ENCODE measurements at regions not wholly inside any gene's neighbourhood (a gene's known extent, or its start where the extent isn't known, plus 50 kb on each side); places are given as distances from the start of the nearest gene placed in this dataset.
A peak's percentile ranks its signal among the peaks of the same experiment; 100 is the strongest.

DNA sequence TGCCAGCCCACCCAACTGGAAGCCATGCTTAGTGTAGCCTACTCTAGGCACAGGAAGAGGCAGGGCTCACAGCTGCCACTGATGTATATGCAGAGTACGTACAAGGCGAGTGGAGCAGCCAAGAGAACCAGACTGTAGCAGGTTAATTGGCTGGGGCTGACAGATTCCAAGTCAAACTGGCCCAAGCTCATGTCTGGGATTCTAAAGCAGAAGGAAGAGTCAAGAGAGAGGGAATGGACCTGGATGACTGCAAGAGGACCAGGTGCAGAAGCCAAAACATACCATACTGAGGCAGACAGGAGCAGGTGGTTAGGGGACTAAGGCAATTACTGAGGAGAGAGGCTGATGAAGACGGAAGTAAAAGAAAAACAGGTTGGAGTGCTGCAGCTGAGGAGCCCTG, 51.3 kb upstream of the LRRN2 start:
- no peak for DNase-seq (ENCODE audit: low spot score)

DNA sequence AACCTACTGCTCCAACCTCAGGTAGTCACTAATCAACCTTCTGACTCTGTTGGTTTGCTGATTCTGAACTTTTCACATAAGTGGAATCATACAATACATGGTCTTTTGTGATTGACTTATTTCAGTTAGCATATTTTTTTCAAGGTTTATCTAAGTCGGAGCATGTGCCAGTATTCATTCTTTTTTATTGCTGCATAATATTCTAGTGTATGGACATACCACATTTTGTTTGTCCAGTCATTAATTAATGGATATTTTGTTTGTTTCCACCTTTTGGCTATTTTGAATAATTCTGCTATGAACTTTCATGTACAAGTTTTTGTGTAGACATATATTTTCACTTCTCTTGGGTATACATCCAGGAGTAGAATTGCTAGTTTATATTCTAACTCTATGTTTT, 53.0 kb upstream of the LRRN2 start:
- DNase-seq (ENCODE audit: low spot score): no peak

DNA sequence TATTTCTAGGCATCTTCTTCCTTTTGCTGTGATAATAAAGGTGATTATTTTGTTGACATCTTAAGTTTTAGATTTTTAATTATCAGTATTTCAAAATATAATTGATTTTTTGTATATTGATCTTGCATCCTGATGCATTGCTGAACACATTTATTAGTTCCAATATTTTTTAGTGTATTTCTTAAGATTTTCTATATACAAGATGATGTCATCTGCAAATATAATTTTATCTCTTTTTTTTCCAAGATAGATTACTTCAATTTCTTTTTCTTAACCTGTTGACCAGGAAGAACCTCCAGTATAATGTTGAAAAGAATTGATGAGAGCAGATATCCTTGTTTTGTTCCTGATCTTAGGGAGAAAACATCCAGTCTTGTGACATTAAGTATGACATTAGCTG, 54.8 kb upstream of the LRRN2 start:
- DNase-seq (ENCODE audit: low spot score): no peak

DNA sequence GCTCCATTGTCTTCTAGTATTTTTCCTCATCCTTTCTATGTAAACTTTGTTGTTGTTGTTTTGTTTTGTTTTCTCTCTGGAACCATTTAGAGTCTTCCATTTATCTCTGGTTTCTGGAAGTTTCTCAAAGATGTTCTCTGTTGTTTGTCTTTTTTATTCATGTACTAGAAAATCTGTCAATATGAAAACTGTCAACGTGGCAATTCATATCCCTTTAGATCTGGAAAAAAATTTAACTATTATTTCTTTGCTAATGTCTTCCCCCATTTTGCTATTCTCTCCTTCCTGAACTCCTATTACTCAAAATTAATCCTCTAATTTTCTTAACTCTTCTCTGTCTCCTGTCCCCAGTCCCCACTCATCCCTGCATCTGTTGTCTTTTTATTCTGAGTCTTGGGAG, 55.9 kb upstream of the LRRN2 start:
- DNase-seq (ENCODE audit: low spot score): no peak

DNA sequence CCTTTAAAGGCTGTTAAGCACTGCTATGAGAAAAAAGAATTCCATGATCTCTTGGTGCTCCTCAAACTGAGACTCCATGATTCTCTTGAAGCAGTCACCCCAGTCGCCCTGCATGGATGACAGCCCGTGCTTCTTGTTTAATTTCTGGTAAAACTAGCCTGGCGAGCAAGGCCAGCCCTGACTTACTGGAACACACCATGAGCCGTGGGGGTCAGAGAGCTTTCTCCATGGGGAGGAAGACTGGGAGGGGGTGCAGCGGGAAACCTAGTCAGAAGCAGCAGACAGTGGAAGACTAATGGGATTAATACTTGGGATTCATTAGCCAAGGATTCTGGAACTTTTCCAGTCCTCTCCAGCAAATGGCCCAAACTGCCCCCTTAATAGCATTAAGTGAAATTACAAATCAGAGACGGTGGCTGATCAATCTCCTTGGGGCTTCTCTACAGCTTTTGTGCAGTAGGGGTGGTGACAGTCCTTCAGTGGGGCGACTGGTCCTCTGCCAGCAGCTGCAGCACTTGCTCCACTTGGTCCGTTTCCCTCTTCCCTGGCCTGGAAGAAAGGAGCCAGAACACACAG, 57.2 kb upstream of the LRRN2 start:
- no peak for DNase-seq (ENCODE audit: low spot score)

DNA sequence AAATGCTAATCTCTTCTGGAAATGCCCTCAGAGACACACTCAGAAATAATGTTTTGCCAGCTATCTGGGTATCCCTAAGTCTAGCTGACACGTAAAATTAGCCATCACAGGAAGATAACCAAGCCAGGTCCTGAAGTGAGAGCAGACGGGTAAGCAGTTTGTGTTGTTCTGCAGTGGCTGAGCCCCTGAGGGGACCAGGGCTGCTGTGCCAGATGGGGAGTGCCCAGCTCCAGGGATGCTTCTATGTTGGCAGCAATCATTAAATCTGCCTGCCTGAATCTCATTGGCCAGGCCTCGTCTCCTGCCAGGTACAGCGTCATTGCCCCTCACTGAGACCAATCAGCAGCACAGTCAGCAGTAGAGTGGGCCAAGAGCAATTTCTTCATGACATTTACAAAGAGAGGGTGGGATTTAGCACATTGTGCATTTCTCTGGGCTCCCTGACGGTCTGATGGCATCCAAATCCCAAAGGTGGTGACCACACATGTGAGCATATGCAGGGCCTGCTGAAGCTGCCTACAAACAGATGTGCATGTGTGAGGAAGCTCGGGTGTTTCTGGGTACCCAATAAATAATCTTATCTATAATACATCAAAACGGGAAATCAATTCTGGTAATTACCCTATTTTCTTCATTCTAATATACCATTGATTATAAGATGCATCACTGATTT, 58.7 kb upstream of the LRRN2 start:
- DNase-seq (ENCODE audit: low spot score): no peak

DNA sequence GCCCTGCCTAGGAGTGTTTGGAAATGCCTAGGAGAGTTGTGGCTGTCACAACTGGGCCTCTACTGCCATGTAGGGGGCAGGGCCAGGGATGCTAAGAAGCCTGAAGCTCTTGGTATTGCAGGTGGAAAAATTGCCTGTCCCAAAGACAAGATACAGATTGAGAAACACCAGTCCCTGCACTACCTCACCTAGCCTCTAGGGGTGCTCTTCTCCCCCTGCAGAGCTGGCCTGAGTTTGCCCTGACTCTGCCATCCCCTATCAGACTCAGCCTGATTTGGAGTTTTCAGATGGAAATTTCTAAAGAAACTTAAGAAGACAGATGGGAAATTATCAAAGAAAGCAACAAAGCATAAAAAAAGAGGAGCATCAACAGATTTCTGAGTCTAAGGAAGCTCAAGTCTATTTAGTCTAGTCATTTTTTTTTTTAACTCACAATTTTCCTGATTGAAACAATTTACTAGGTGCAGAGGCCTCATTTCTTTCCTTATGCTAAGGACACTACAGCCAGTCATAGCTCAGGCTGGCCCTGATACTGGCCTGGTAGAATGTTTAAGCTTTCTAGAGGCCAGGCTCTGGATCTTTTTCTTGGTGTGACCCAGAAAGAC, 61.4 kb upstream of the LRRN2 start:
- DNase-seq (ENCODE audit: low spot score): peak; percentile 79

DNA sequence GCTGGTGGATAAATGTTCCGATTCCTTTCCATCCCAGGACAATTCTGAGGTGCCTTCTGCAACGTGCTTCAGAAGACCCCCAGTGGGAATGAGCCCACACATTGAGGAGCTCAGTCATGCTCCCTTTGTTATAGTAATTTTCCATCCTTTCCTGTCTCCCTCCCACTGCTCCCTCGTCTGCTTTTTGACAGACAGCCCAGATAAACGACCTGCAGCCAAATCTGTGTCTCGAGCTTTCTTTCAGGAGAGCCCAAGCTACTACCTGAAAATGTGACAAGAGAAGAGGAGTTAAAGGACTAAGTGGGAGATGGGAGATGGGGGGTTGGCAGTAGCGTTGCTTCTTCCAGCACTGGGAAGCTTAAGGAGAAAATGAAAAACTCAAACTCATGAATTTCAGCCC, 65.9 kb upstream of the LRRN2 start:
- DNase-seq (ENCODE audit: low spot score): no peak

DNA sequence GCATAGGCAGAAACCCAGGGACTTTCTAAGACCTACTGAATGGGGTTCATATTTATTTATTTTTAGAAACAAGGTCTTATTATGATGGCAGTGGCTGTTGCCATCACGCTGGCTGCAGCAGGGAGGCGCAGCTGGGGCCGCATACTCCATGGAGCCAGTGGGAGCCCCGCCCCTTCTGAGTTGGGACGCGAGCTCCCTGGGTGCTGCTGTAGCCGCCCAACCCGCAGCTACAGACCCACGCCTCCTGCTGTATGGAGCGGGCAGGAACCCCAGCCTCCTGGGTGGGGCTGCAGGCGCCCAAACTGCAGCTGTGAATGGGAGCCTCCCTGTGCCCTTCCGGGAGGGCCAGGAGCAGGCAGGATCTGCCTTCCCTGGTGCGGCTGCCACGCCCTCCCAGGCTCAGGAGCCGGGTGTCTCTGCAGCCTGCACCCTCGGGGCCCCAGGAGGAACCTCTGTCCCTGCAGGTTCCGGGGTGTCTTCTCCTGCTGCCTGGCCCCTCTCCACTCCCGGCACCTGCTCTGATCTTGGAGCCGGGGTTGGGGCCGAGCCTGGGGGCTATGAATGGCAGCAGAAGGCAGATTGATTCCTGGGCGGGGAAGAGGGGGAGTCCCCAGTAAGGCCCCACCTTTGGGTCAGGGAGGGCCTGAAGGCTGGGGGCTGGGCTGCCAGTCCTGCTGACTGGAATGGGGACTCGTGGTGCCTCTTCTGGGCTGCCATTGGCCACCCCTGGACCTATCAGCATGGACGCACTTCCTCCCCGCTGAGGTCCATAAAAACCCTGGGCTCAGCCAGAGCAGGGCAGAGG, 66.5 kb upstream of the LRRN2 start:
- DNase-seq (ENCODE audit: low spot score): no peak

DNA sequence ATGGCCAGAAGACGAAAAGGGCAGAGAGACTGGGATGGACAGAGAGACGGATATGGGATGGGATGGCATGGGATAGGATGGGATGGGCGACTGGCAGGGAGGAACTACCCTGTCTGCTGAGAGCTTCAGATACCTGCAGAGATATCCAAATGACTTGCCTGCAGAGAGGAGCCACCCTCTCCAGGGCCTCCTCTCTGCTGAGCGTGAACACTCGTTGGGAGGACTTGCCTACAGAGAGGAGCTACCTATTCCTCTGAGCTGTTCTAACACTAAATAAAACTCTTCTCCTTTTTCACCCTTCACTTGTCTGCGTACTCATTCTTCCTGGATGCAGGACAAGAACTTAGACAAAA, 67.1 kb upstream of the LRRN2 start:
- DNase-seq (ENCODE audit: low spot score): no peak

DNA sequence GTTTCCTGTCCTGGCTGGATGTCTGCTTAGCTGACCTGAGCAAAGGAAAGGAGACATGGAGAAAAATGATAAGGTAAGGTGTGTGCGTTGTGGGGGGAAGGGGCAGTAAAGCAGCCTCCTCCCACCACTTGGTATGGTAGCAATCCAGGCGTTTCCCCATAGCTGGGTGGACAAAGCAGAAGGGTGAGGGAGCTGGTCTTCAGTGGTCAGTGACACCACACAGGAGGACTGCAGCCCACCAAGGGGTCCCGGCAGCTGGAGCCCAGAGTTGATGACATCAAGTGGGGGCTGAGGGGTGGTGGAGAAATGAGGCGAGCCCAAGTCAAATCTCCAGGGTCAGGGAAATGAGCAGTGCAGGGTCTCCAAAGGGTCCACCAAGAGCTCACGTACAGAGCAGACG, 69.3 kb upstream of the LRRN2 start:
- no peak for DNase-seq (ENCODE audit: low spot score)

DNA sequence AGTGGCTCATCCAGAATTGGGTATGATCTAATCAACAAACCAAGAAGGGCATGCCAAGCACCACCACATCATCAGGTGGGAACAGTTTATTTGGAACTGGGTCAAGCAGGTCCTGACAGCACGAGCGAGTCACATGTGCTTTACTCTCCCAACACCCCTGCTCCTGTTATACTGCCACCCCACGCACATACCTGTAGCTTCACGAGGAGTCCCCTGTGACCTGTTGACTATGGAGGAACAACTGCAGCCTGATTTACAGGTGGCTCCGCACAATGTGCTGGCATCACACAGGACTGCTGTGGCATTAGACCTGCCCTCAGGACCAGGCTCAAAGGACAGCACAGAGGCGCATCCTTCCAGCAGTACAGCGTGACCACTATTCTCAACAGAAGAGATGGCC, 70.8 kb upstream of the LRRN2 start:
- no peak for DNase-seq (ENCODE audit: low spot score)

DNA sequence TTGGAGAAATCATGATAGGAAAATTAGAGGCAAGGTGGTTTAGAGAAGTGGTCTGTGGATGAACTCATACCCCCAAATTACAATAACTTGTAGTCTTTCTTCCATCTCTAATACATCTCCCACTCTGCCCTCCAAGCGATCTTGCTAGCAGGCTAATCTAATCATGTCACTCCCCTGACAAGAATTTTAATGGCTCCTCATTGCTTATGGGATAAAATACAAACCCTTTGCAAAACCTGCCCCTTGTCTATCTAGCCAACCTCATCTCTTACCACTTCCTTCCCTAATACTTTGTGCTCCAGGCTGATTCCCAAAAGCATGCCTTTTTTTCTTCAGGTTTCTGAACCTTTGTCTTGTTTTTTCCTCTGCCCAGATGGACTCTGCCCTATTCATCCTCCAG, 71.3 kb upstream of the LRRN2 start:
- no peak for DNase-seq (ENCODE audit: low spot score)

DNA sequence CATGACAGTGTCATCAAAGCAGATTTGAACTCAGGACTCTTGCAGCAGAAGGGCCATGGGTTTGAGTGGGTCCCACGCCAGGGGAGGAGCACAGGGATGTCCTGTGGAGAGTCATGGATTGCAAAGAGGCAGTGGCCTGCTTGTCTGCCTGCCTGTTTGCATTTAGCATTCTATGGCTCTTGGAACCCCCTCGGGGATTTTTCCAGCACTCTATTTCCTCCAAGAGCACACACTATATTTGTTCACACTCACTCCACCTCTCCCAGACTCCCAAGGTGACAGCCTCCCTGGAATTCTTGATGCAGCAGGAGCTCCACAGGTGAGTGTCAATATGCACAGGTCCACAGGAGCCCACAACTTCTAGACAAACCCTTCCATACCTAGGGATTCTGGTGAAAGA, 73.1 kb upstream of the LRRN2 start:
- DNase-seq (ENCODE audit: low spot score): no peak

DNA sequence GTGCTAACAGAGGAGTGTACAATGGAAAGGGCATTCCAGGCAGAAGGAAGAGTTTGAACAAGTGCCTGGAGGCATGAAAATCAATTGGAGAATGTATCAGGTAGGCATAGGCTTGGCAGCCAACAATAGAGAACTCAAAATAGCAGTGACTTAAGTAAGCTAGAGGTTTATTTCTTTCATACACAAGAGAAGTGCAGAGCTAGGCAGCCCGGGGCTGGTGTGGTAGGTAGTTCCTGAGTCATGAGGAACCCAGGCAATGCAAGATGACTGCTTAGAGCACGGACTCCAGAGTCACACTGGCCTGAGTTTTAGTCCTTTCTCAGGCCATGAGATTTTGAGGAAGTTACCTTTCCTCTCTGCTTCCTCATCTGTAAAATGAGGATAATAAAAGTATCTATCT, 74.8 kb upstream of the LRRN2 start:
- no peak for DNase-seq (ENCODE audit: low spot score)

DNA sequence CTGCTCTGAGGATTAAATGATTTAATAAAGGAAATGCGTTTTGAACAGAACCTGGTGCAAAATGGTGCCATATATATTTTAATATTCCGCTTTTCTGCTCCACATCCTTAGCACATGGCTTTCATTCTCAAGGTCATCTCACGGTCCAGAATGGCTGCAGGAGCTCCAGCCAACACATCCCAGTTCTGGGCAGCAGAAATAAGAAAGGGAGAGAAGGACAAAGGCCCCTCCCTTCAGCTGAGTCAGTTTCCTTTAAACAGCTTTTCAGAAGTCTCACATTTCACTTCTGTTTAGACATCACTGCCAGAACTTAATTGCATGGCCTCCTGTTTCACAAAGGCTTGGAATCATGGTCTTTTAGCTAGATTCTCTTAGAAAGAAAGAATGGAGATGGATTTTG, 75.2 kb upstream of the LRRN2 start:
- DNase-seq (ENCODE audit: low spot score): no peak

DNA sequence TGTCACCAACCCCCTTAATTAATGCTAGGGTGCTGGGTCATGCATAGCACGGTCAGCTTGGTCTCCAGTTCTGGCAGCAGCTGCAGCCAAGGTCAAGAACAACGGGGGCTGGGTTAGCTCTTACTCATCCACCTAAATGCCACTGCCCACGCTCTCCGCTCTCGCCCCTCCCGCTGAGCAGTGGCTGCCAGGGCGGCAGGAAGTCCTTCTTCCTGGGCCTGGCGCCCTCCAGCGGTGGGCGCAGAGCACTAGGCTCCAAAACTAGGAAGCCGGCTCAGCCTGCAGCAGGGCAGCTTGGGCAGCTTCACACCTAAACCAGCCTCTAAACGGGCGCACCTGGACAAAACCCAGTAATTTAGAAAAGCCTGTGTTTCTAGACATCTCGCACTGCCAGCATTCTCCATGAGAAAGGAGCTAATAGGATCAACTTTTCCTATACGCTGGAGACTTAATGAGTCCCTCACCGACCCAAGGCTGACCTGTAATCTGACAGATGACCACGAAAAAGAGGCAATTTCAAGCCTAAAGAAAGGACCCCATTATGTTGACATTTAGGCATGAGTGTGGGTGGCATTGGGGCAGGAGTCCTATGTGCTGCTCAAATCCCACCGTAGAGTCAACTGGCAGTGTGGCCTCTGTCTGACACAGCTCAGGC, 78.4 kb upstream of the LRRN2 start:
- DNase-seq (ENCODE audit: low spot score): peak; percentile 83

DNA sequence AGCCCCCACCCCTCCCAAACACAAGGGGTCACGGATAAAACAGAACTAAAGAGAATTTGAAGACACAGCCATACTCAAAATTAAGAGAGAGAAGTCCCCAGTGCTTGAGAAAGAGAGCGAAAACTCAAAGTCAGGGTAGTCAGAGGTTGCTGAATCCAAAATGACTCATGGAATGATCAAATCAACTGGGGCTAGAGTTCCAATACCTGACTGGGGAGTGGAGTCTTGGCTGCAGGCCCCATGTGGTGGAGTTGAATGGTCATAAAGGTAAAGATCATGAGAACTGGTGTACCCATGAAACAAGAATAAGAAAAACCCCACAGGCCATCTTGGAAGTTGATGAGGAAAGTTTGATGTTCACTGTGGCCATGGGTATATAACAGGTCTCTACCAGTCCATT, 84.5 kb upstream of the LRRN2 start:
- no peak for DNase-seq (ENCODE audit: low spot score)

DNA sequence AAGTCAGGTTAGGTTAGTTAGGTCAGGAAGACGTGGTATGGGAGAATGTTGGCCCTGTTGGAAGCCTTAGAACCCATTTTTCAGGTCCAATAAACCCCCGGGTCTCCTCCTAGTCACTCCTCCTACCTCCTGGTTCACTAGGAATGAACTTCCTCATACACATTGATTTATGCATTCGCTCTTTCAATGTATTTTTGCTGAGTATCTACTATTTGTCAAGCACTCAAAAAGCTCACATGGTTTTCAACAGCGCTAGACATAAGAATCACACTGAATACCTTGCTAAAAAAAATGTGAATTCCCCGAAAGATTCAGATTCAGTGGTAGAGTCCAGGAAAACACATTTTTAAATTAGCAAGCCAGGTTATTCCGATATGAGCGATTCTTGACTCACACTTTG, 85.8 kb upstream of the LRRN2 start:
- DNase-seq (ENCODE audit: low spot score): no peak

DNA sequence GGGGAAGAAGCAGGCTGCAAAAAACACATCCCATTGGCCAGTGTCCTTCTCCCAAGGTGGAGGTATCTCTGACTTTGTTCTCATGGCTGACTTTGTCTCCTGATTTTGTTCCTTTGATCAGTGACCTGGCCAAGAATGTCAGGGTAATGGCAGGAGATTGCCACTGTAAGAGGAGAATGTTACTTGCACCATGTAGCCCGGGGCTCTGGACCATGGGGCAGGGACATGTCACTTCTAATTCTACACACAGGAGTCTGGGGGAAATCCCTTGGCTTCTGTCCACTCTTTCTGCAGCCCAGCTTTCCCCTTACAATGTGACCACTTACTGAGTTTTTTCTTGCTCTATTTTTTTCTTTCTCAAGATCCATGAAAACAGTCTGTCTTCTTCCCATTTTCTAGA, 87.7 kb upstream of the LRRN2 start:
- DNase-seq (ENCODE audit: low spot score): no peak

DNA sequence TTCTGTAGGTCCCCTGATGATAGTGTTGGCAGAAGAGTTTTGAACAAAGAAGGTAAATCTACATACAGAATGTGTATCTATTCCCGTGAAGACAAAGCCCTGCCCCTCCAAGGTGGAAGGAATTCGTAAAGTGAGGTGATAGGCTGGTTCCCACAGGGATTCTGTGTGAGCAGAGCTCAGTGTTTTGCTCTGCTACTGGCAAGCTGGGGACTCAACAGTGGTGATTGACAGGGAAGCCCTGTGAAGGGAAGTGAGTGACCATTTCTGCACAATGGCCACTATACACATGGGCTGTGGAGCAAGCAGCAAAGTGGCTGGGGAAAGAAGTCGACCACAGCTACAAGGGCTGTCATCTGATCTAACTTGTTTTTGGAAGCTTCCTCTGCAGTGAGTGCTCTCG, 90.0 kb upstream of the LRRN2 start:
- DNase-seq (ENCODE audit: low spot score): no peak

DNA sequence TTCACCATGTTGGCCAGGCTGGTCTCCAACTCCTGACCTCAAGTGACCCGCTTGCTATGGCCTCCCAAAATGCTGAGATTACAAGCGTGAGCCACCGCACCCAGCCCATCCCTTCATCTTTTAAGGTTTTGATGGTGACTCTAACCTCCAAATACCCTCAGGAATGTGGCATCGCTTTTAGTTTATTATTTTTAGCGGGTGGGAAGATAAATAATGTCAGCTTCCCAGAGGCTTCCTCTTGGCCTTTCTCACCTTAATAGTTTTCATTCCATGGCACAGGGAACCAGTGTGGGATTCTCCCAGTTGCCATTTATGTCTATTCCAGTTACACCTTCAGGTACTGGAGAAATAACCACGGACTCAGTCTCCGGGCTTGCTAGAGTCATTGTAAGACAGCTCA, 92.1 kb upstream of the LRRN2 start:
- DNase-seq (ENCODE audit: low spot score): no peak

DNA sequence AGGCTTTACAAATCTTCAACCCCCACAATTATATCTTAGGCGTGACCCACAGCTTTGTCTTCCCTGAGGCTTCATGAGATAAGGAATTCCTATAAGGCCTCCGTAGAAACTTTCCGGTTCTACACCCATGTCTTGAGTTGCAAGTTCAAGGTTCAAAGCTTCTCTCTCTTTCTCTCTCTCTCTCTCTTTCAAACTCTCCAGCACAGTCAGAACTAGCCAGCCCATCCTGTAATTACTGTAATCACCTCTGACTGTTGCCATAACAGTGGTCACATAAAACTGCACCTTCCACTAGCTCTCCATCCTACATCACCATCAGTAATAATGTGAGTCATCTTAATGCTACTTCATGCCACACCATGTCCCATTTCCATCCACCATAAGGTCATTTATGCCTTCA, 90.0 kb upstream of the NFASC start:
- DNase-seq (ENCODE audit: low spot score): no peak

Data from NAMALWA (cell line).